Right forelimb (tissue), 1 donor: ENCODE measurements at regions not wholly inside any gene's neighbourhood (a gene's known extent, or its start where the extent isn't known, plus 50 kb on each side); places are given as distances from the start of the nearest gene placed in this dataset.
"Not testable (repeated sequence)": the region's sequence is repeated elsewhere in the genome, so short reads cannot be mapped to it uniquely, and the experiment has no call there.

ENCODE experiments used
- DNase-seq: peaks from one replicate; pipeline ENCODE4 v3.0.0-alpha.2; 2018

- no peak for DNase-seq
These were observed 136.2 kb upstream of the BOD1L1 start for GRCh38 chr4:13763707-13764106.

GRCh38 chr4:13765539-13765938, 138.0 kb upstream of the BOD1L1 start:
- DNase-seq = no peak

GRCh38 chr4:13766761-13767540, 139.4 kb upstream of the BOD1L1 start:
- no peak for DNase-seq

GRCh38 chr4:13777341-13777740, 149.8 kb upstream of the BOD1L1 start:
- DNase-seq = no peak

- no peak for DNase-seq
These were observed 150.8 kb upstream of the BOD1L1 start for GRCh38 chr4:13778367-13778766.

GRCh38 chr4:13782231-13782630, 154.7 kb upstream of the BOD1L1 start:
- DNase-seq = no peak

- no peak for DNase-seq
These were observed 156.4 kb upstream of the BOD1L1 start for GRCh38 chr4:13783800-13784411.

GRCh38 chr4:13793020-13793710, 165.6 kb upstream of the BOD1L1 start:
- no peak for DNase-seq

GRCh38 chr4:13794819-13795565, 167.5 kb upstream of the BOD1L1 start:
- DNase-seq = no peak

- DNase-seq = no peak
These were observed 169.5 kb upstream of the BOD1L1 start for GRCh38 chr4:13797061-13797460.

GRCh38 chr4:13815231-13815630, 187.7 kb upstream of the BOD1L1 start:
- DNase-seq = no peak

- no peak for DNase-seq
These were observed 188.9 kb upstream of the BOD1L1 start for GRCh38 chr4:13816472-13816871.

GRCh38 chr4:13821522-13821921, 194.0 kb upstream of the BOD1L1 start:
- no peak for DNase-seq

- DNase-seq = not testable (repeated sequence)
These were observed 198.3 kb upstream of the BOD1L1 start for GRCh38 chr4:13825822-13826221.

GRCh38 chr4:13829457-13829856, 201.9 kb upstream of the BOD1L1 start:
- DNase-seq = no peak

GRCh38 chr4:13830449-13830848, 202.9 kb upstream of the BOD1L1 start:
- no peak for DNase-seq

GRCh38 chr4:13833171-13833804, 205.8 kb upstream of the BOD1L1 start:
- DNase-seq = no peak

- DNase-seq = no peak
These were observed 209.7 kb upstream of the BOD1L1 start for GRCh38 chr4:13836946-13837912.

GRCh38 chr4:13840502-13841190, 213.1 kb upstream of the BOD1L1 start:
- DNase-seq = no peak

- no peak for DNase-seq
These were observed 217.2 kb upstream of the BOD1L1 start for GRCh38 chr4:13844740-13845139.

GRCh38 chr4:13849778-13850177, 222.3 kb upstream of the BOD1L1 start:
- no peak for DNase-seq
